ENCODE measurements at regions not wholly inside any gene's neighbourhood (a gene's known extent, or its start where the extent isn't known, plus 50 kb on each side); places are given as distances from the start of the nearest gene placed in this dataset.

DNA sequence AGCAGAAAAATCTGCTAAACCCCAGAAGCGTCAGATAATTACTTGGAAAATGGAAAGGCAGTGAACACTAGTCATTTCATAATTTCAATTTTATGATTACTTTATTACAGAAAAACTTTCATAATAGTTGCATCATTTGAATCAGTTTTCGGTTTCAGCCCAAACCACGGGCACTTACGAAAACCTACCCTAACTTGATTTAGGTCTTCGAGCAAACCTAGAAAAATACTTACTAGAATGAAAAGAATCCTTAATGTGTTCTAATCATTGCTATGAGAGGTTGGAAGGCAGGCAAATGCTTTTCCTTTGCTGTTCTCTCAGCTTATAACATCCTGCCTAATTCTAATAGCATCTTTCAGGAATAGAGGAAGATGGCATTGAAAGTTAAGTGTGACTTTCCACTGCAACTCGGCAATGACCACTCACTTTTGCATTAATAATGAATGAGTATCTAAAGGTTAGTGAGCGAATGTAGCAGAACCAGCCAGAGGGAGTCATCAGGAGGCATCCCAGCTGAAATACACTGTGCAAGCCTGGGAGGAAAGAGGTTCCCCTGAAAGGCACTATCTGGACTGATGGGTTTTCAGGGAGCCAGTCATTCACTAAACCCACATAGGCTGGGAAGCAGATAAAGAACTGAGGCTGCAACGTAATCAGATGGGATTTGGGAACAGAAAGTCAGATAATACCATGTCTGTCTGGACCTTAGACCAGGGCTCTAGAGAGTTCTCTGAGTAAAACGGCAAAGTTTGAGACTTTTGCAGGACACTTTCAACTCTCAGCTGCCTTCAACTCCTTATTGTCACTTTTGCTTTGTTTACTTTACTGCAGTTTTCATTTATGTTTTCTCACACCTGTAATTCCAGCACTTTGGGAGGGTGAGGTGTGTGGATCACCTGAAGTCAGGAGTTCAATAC lies 520.8 kb downstream of the RNF144A start:
- TF ChIP-seq CTCF (conservative IDR thresholded peaks at IDR 0.05; ENCODE audit: low read depth, low read length) (no peak), EZH2 (IDR thresholded peaks at IDR 0.05; ENCODE audit: borderline replicate concordance, low read depth, low read length, poor library complexity, severe bottlenecking) (no peak)
